Gastroesophageal sphincter (tissue), 3 donors: ENCODE measurements at regions not wholly inside any gene's neighbourhood (a gene's known extent, or its start where the extent isn't known, plus 50 kb on each side); places are given as distances from the start of the nearest gene placed in this dataset.

Experiments used
- POLR2A ChIP-seq, 2 donors: fragments of 450-650 bp; IDR thresholded peaks; one replicate each; pipeline ENCODE4 v1.6.1; 2017; ENCODE audit warnings: antibody characterized with exemption in 2 of 2, mild to moderate bottlenecking in 2 of 2, moderate library complexity in 1 of 2
- TF ChIP-seq, protein P1 (sequence below), 4 experiments: fragments of 200-600 bp in 2 of 4; fragments of 450-650 bp in 2 of 4; sonication (generic) in 1 of 4; IDR thresholded peaks; one replicate each; pipeline ENCODE4 v1.5.1; 2017 to 2019; ENCODE audit warnings: antibody characterized with exemption in 4 of 4, mild to moderate bottlenecking in 2 of 4, moderate library complexity in 2 of 4

DNA sequence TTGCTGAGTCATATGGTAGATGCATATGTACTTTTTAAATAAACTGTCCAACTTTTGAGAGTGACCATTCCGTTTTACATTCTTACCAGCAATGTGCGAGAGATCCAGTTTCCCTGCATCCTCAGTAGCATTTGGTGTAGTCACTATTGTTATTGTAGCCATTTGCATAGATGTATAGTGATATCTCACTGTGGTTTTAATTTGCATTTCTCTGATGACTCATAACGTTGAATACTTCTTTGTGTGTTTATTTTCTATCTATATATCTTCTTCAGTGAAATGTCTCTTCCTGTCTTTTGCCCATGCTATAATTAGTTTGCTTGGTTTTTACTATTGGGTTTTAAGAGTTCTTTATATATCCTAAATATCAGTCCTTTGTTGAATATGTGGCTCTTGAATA, 255.7 kb upstream of the GRM7 start:
- no peak for TF ChIP-seq POLR2A (IDR thresholded peaks at IDR 0.05)
- TF ChIP-seq, protein P1, sequence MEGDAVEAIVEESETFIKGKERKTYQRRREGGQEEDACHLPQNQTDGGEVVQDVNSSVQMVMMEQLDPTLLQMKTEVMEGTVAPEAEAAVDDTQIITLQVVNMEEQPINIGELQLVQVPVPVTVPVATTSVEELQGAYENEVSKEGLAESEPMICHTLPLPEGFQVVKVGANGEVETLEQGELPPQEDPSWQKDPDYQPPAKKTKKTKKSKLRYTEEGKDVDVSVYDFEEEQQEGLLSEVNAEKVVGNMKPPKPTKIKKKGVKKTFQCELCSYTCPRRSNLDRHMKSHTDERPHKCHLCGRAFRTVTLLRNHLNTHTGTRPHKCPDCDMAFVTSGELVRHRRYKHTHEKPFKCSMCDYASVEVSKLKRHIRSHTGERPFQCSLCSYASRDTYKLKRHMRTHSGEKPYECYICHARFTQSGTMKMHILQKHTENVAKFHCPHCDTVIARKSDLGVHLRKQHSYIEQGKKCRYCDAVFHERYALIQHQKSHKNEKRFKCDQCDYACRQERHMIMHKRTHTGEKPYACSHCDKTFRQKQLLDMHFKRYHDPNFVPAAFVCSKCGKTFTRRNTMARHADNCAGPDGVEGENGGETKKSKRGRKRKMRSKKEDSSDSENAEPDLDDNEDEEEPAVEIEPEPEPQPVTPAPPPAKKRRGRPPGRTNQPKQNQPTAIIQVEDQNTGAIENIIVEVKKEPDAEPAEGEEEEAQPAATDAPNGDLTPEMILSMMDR (IDR thresholded peaks at IDR 0.05), result no peak
